Body of pancreas (tissue), 4 donors: ENCODE measurements at regions not wholly inside any gene's neighbourhood (a gene's known extent, or its start where the extent isn't known, plus 50 kb on each side); places are given as distances from the start of the nearest gene placed in this dataset.

Experiments
- POLR2A ChIP-seq, 3 donors: fragments of 450-650 bp; IDR thresholded peaks; one replicate each; pipeline ENCODE4 v1.6.1; 2016; ENCODE audit warnings: antibody characterized with exemption in 3 of 3, mild to moderate bottlenecking in 2 of 3
- TF ChIP-seq, protein P1 (sequence below), 7 experiments: fragments of 450-650 bp in 4 of 7; fragments of 200-600 bp in 3 of 7; sonication (generic) in 3 of 7; IDR thresholded peaks; one replicate each; pipeline ENCODE4 v1.5.1; 2016 to 2019; ENCODE audit warnings: antibody characterized with exemption in 7 of 7

DNA sequence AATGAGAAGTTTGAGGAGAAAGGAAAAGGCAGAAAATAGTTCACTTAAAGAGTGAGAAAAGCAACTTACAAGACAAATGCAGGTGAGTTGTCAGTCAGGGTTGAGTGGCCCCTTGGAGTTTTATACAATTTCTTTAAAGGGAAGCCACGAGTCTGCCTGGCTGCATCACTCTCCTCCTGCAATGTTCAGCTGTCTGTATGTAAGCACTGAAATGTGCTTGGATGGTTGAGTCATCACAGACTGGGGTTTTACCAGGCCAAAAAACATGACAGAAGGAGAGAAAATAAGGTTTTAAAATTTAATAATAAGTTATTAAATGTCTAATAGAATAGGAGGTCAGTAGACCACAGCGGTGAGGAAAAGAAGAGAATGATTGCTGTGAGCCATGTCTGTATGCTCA is 51.0 kb upstream of the FGF14 start:
- TF ChIP-seq, protein P1, sequence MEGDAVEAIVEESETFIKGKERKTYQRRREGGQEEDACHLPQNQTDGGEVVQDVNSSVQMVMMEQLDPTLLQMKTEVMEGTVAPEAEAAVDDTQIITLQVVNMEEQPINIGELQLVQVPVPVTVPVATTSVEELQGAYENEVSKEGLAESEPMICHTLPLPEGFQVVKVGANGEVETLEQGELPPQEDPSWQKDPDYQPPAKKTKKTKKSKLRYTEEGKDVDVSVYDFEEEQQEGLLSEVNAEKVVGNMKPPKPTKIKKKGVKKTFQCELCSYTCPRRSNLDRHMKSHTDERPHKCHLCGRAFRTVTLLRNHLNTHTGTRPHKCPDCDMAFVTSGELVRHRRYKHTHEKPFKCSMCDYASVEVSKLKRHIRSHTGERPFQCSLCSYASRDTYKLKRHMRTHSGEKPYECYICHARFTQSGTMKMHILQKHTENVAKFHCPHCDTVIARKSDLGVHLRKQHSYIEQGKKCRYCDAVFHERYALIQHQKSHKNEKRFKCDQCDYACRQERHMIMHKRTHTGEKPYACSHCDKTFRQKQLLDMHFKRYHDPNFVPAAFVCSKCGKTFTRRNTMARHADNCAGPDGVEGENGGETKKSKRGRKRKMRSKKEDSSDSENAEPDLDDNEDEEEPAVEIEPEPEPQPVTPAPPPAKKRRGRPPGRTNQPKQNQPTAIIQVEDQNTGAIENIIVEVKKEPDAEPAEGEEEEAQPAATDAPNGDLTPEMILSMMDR (IDR thresholded peaks at IDR 0.05): no peak
- no peak for TF ChIP-seq POLR2A (IDR thresholded peaks at IDR 0.05)
